GM12891 (cell line): ENCODE measurements at regions not wholly inside any gene's neighbourhood (a gene's known extent, or its start where the extent isn't known, plus 50 kb on each side); places are given as distances from the start of the nearest gene placed in this dataset.

Source experiments
- PAX5 ChIP-seq: IDR thresholded peaks from 2 replicates; pipeline ENCODE4 v1.6.1; 2011; ENCODE audit warnings: low read length, moderate library complexity, mild to moderate bottlenecking; ENCODE audit not compliant: insufficient read depth, severe bottlenecking
- POLR2A ChIP-seq: IDR thresholded peaks from 2 replicates; pipeline ENCODE4 v1.6.1; 2011; ENCODE audit warnings: low read depth, low read length, control low read depth
- POLR2AphosphoS5 ChIP-seq: IDR thresholded peaks from 2 replicates; pipeline ENCODE4 v1.6.1; 2011; ENCODE audit warnings: low read depth, low read length, control low read depth

DNA sequence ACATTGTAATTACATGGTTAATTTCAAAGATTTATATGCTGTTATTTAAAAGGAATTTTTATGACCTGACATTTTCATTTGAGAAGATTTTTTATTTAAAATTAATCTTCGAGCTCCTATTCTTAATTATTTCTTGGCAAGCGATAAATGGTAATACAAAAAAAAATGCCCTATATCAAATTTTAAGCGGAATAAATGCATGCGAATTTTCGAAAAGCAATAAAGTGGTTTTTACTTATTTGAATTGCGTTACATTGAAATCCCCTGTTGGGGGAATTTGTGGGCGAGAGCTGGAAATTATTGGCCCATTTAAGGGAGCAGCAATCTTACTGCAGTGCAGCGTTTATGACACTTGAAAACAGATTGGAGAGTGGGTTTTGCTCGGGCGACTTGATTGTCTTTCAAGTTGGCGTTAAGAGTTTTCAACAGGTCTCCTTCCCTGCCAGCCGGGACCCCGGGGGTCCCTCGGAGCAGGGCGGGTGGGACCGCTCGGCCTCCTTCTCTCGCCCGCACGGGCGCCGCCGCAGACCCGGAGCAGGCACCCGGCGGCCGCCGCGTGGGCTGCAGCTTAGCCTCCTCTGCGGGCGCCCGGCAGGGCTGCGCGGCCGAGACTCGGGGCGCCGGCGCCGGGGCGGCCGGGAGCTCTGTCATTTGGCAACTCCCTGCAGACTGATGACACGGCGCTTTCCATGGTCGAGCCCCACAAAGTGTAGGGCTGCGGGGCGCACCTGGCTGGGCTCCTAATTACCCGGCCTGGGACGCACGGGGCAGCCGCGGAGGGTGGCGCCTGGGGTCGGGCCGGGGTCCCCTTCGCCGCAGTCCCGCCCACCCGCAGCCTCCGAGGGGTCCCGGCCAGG, 255.1 kb upstream of the SOX21 start:
- TF ChIP-seq POLR2AphosphoS5 (no peak), POLR2A (no peak), PAX5 (no peak)
